ENCODE measurements at regions not wholly inside any gene's neighbourhood (a gene's known extent, or its start where the extent isn't known, plus 50 kb on each side); places are given as distances from the start of the nearest gene placed in this dataset.
"Not testable (repeated sequence)": the region's sequence is repeated elsewhere in the genome, so short reads cannot be mapped to it uniquely, and the experiment has no call there.

- no peak for TF ChIP-seq CTCF (IDR thresholded peaks at IDR 0.05)
Observed at GRCh38 chr5:99169309-99169708, 240.5 kb upstream of the CHD1 start (continued).

GRCh38 chr5:99161538-99161937 is 232.7 kb upstream of the CHD1 start:
- H3K4me1 Mint-ChIP-seq; H3K27me3 Mint-ChIP-seq (ENCODE audit: low read depth); POLR2A ChIA-PET; H3K4me3 Mint-ChIP-seq; CTCF ChIA-PET; DNase-seq (ENCODE audit: low spot score); H3K27ac Mint-ChIP-seq; ATAC-seq; H3K36me3 Mint-ChIP-seq: not testable (repeated sequence)
- peaks cover 13% of the 10 kb centered on the region for H3K9me3 Mint-ChIP-seq

- Mint-ChIP-seq H3K9me3 (no peaks in the 10 kb centered on the region), H3K36me3 (no peaks in the 10 kb centered on the region), H3K4me3 (no peak overlapping the region), H3K4me1 (no peaks in the 10 kb centered on the region), H3K27me3 (ENCODE audit: low read depth) (no peaks in the 10 kb centered on the region), H3K27ac (no peak overlapping the region)
- DNase-seq (ENCODE audit: low spot score) (no peak), ATAC-seq (no peak)
- POLR2A ChIA-PET = no interaction called here
- CTCF ChIA-PET = no interaction called here
- no peak for TF ChIP-seq CBFB (CRISPR knock-in tag; IDR thresholded peaks at IDR 0.05; ENCODE audit: low read depth)
- no peak for TF ChIP-seq CREM (CRISPR knock-in tag; IDR thresholded peaks at IDR 0.05)
- TF ChIP-seq FOXK1 (CRISPR knock-in tag; IDR thresholded peaks at IDR 0.05) = no peak
- no peak for TF ChIP-seq NFYB (CRISPR knock-in tag; conservative IDR thresholded peaks at IDR 0.05; ENCODE audit: low read depth)
- no peak for TF ChIP-seq PREB (CRISPR knock-in tag; IDR thresholded peaks at IDR 0.05; ENCODE audit: borderline replicate concordance)
- no peak for TF ChIP-seq ZNF512 (CRISPR knock-in tag; IDR thresholded peaks at IDR 0.05; ENCODE audit: borderline replicate concordance)
- TF ChIP-seq ZNF138 (CRISPR knock-in tag; conservative IDR thresholded peaks at IDR 0.05) = no peak
- TF ChIP-seq JUN (CRISPR knock-in tag; IDR thresholded peaks at IDR 0.05) = no peak
- TF ChIP-seq PRDM15 (CRISPR knock-in tag; IDR thresholded peaks at IDR 0.05) = no peak
- TF ChIP-seq AR (CRISPR knock-in tag; IDR thresholded peaks at IDR 0.05) = no peak
- TF ChIP-seq ZNF423 (CRISPR knock-in tag; IDR thresholded peaks at IDR 0.05) = no peak
- no peak for TF ChIP-seq HMGXB4 (CRISPR knock-in tag; IDR thresholded peaks at IDR 0.05)
- TF ChIP-seq MXD4 (CRISPR knock-in tag; IDR thresholded peaks at IDR 0.05; ENCODE audit: borderline replicate concordance) = no peak
- no peak for TF ChIP-seq RELA (CRISPR knock-in tag; IDR thresholded peaks at IDR 0.05; ENCODE audit: borderline replicate concordance)
- TF ChIP-seq TEAD4 (CRISPR knock-in tag; IDR thresholded peaks at IDR 0.05) = no peak
- no peak for TF ChIP-seq CTCF (IDR thresholded peaks at IDR 0.05)
- TF ChIP-seq HMGA2 (CRISPR knock-in tag; IDR thresholded peaks at IDR 0.05) = no peak
Observed at GRCh38 chr5:99156688-99157087, 227.9 kb upstream of the CHD1 start.

Measured in WTC11 (cell line).